ENCODE measurements at regions not wholly inside any gene's neighbourhood (a gene's known extent, or its start where the extent isn't known, plus 50 kb on each side); places are given as distances from the start of the nearest gene placed in this dataset.
"Not testable (repeated sequence)": the region's sequence is repeated elsewhere in the genome, so short reads cannot be mapped to it uniquely, and the experiment has no call there.

- no peak overlapping the region for H3K4me3 ChIP-seq (ENCODE audit: low read depth, low read length)
- no peaks in the 10 kb centered on the region for H3K4me1 ChIP-seq (ENCODE audit: insufficient read depth)
- H3K27ac ChIP-seq (ENCODE audit: low read depth), result no peak overlapping the region
- no peak for DNase-seq (ENCODE audit: extremely low spot score)
- H3K36me3 ChIP-seq (ENCODE audit: insufficient read depth), result no peaks in the 10 kb centered on the region
- 58% methylated on average over 2 of the region's 2 CpGs for WGBS
Measured at GRCh38 chr12:91704446-91704845, 441.2 kb downstream of the BTG1 start.

- Histone ChIP-seq H3K4me3 (ENCODE audit: low read depth, low read length) (no peak overlapping the region), H3K36me3 (ENCODE audit: insufficient read depth) (no peaks in the 10 kb centered on the region), H3K27ac (ENCODE audit: low read depth) (no peak overlapping the region), H3K4me1 (ENCODE audit: insufficient read depth) (no peaks in the 10 kb centered on the region)
- DNase-seq (ENCODE audit: extremely low spot score), result no peak
- 78% methylated on average over 2 of the region's 2 CpGs for WGBS
Measured at GRCh38 chr12:91703491-91704283, 442.0 kb downstream of the BTG1 start.

DNA sequence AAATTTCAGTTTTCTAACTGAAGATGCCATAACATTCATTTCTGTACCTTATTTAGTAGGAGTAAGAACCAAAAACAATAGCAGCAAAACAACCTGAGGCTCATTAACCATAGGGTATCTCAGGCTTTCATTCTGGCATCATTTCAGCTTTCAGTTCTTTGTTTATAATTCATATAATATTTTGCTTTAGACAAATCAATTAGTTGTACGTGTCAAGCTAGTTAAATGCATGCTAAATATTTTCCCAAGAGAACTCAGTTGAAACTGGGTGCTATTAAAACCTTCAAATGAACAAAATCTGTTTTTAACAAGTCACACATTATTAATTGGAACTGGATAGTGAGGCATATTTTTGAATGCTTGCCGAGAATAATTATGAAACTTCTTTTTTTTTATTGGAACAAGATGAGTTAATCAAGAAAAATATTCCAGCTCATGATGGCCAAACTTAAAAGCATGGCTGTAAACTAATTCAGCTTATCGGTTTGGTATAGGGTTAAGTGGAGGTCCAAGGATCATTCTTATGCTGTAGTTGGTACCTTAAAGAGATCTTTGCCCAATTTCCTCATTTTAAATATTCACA, 442.7 kb downstream of the BTG1 start:
- DNase-seq (ENCODE audit: extremely low spot score), result no peak
- WGBS, result 85% methylated on average over 3 of the region's 3 CpGs
- no peak overlapping the region for H3K4me3 ChIP-seq (ENCODE audit: low read depth, low read length)
- no peak overlapping the region for H3K27ac ChIP-seq (ENCODE audit: low read depth)
- no peaks in the 10 kb centered on the region for H3K36me3 ChIP-seq (ENCODE audit: insufficient read depth)
- no peaks in the 10 kb centered on the region for H3K4me1 ChIP-seq (ENCODE audit: insufficient read depth)

DNA sequence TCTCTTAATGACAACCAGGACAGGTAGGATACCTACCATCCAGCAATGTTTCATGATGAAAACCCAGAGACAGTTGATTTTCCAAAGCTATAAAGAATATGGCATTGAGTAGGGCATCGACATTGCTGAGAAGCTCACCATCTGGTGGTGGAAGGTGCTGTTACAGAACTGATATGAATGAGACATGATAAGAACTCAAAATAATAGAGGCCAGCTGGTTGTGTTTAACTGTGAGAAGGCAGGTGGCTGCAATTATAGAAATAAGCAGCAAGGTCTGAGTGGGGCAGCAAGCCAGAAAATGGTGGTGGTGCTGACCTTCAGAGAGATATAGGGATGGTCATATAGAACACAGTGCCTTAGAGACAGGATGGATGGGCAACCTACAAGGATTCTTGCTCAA, 449.7 kb downstream of the BTG1 start:
- 84% methylated on average over 1 of the region's 1 CpG for WGBS
- H3K27ac ChIP-seq (ENCODE audit: low read depth), result no peak overlapping the region
- H3K4me1 ChIP-seq (ENCODE audit: insufficient read depth), result no peaks in the 10 kb centered on the region
- H3K4me3 ChIP-seq (ENCODE audit: low read depth, low read length), result no peak overlapping the region
- DNase-seq (ENCODE audit: extremely low spot score), result no peak
- no peaks in the 10 kb centered on the region for H3K36me3 ChIP-seq (ENCODE audit: insufficient read depth)

GRCh38 chr12:91695406-91695805, 450.2 kb downstream of the BTG1 start:
- not testable (repeated sequence) for H3K27ac ChIP-seq (ENCODE audit: low read depth); H3K36me3 ChIP-seq (ENCODE audit: insufficient read depth); DNase-seq (ENCODE audit: extremely low spot score); H3K4me3 ChIP-seq (ENCODE audit: low read depth, low read length); H3K4me1 ChIP-seq (ENCODE audit: insufficient read depth)
- WGBS, result 94% methylated on average over 3 of the region's 3 CpGs

GRCh38 chr12:91690531-91690930, 455.1 kb downstream of the BTG1 start:
- WGBS, result 97% methylated on average over 4 of the region's 4 CpGs
- H3K4me1 ChIP-seq (ENCODE audit: insufficient read depth), result no peaks in the 10 kb centered on the region
- H3K27ac ChIP-seq (ENCODE audit: low read depth), result no peak overlapping the region

GRCh38 chr12:91687052-91688017, 458.3 kb downstream of the BTG1 start:
- Histone ChIP-seq H3K36me3 (ENCODE audit: insufficient read depth) (no peaks in the 10 kb centered on the region), H3K27ac (ENCODE audit: low read depth) (no peak overlapping the region)
- WGBS, result 70% methylated on average over 3 of the region's 3 CpGs

More at GRCh38 chr12:91690531-91690930, 455.1 kb downstream of the BTG1 start:
- H3K4me3 ChIP-seq (ENCODE audit: low read depth, low read length), result no peak overlapping the region
- H3K36me3 ChIP-seq (ENCODE audit: insufficient read depth), result no peaks in the 10 kb centered on the region
- no peak for DNase-seq (ENCODE audit: extremely low spot score)

DNA sequence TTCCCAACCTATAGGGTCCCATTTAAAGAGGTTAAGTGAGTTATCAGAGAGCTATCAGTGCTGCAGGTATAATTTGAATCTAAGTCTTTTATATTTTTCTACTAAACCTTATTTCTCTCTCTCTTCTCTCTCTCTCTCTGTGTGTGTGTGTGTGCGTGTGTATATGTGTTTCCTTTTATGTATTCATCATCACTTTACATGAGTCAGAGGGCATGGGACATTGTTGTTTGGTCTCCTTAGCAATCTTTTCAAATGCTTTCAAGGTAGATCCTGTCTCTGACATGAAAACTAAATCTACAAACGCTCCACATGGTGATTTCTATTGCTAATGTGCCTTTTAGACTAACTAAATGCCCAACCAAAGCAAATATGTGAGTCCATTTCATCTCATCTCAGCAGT, 459.7 kb downstream of the BTG1 start:
- Histone ChIP-seq H3K36me3 (ENCODE audit: insufficient read depth) (no peaks in the 10 kb centered on the region), H3K27ac (ENCODE audit: low read depth) (no peak overlapping the region), H3K4me1 (ENCODE audit: insufficient read depth) (no peaks in the 10 kb centered on the region), H3K4me3 (ENCODE audit: low read depth, low read length) (no peak overlapping the region)
- WGBS, result 63% methylated on average over 2 of the region's 2 CpGs
- no peak for DNase-seq (ENCODE audit: extremely low spot score)

More at GRCh38 chr12:91687052-91688017, 458.3 kb downstream of the BTG1 start:
- DNase-seq (ENCODE audit: extremely low spot score), result no peak
- H3K4me1 ChIP-seq (ENCODE audit: insufficient read depth), result no peaks in the 10 kb centered on the region
- H3K4me3 ChIP-seq (ENCODE audit: low read depth, low read length), result no peak overlapping the region

- Histone ChIP-seq H3K36me3 (ENCODE audit: insufficient read depth) (no peaks in the 10 kb centered on the region), H3K4me3 (ENCODE audit: low read depth, low read length) (no peak overlapping the region), H3K4me1 (ENCODE audit: insufficient read depth) (no peaks in the 10 kb centered on the region), H3K27ac (ENCODE audit: low read depth) (no peak overlapping the region)
- DNase-seq (ENCODE audit: extremely low spot score), result no peak
- WGBS, result 89% methylated on average over 11 of the region's 11 CpGs
Measured at GRCh38 chr12:91681751-91682150, 463.9 kb downstream of the BTG1 start.

- DNase-seq (ENCODE audit: extremely low spot score), result no peak
- H3K4me3 ChIP-seq (ENCODE audit: low read depth, low read length), result no peak overlapping the region
- WGBS, result 78% methylated on average over 2 of the region's 2 CpGs
- no peak overlapping the region for H3K27ac ChIP-seq (ENCODE audit: low read depth)
- no peaks in the 10 kb centered on the region for H3K36me3 ChIP-seq (ENCODE audit: insufficient read depth)
- H3K4me1 ChIP-seq (ENCODE audit: insufficient read depth), result no peaks in the 10 kb centered on the region
Measured at GRCh38 chr12:91680864-91681263, 464.8 kb downstream of the BTG1 start.

GRCh38 chr12:91677556-91677955, 468.1 kb downstream of the BTG1 start:
- H3K36me3 ChIP-seq (ENCODE audit: insufficient read depth), result no peaks in the 10 kb centered on the region
- H3K4me3 ChIP-seq (ENCODE audit: low read depth, low read length), result no peak overlapping the region
- DNase-seq (ENCODE audit: extremely low spot score), result no peak
- no peak overlapping the region for H3K27ac ChIP-seq (ENCODE audit: low read depth)
- WGBS, result 94% methylated on average over 1 of the region's 1 CpG
- no peaks in the 10 kb centered on the region for H3K4me1 ChIP-seq (ENCODE audit: insufficient read depth)

GRCh38 chr12:91675401-91675800, 470.2 kb downstream of the BTG1 start:
- no peaks in the 10 kb centered on the region for H3K36me3 ChIP-seq (ENCODE audit: insufficient read depth)
- 89% methylated on average over 2 of the region's 2 CpGs for WGBS
- H3K27ac ChIP-seq (ENCODE audit: low read depth), result no peak overlapping the region
- no peak for DNase-seq (ENCODE audit: extremely low spot score)
- no peaks in the 10 kb centered on the region for H3K4me1 ChIP-seq (ENCODE audit: insufficient read depth)
- no peak overlapping the region for H3K4me3 ChIP-seq (ENCODE audit: low read depth, low read length)

- Histone ChIP-seq H3K4me1 (ENCODE audit: insufficient read depth) (no peaks in the 10 kb centered on the region), H3K4me3 (ENCODE audit: low read depth, low read length) (no peak overlapping the region), H3K36me3 (ENCODE audit: insufficient read depth) (no peaks in the 10 kb centered on the region), H3K27ac (ENCODE audit: low read depth) (no peak overlapping the region)
- 63% methylated on average over 1 of the region's 1 CpG for WGBS
- no peak for DNase-seq (ENCODE audit: extremely low spot score)
Measured at GRCh38 chr12:91672130-91672529, 473.5 kb downstream of the BTG1 start.
